ENCODE measurements at regions not wholly inside any gene's neighbourhood (a gene's known extent, or its start where the extent isn't known, plus 50 kb on each side); places are given as distances from the start of the nearest gene placed in this dataset.

- TF ChIP-seq, protein P1, sequence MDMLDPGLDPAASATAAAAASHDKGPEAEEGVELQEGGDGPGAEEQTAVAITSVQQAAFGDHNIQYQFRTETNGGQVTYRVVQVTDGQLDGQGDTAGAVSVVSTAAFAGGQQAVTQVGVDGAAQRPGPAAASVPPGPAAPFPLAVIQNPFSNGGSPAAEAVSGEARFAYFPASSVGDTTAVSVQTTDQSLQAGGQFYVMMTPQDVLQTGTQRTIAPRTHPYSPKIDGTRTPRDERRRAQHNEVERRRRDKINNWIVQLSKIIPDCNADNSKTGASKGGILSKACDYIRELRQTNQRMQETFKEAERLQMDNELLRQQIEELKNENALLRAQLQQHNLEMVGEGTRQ (IDR thresholded peaks at IDR 0.05): no peak
- TF ChIP-seq EP300 (IDR thresholded peaks at IDR 0.05) (no peak), CTCF (IDR thresholded peaks at IDR 0.05) (no peak), HOXA7 (CRISPR knock-in tag; IDR thresholded peaks at IDR 0.05) (no peak), CEBPB (IDR thresholded peaks at IDR 0.05) (no peak), SMC3 (IDR thresholded peaks at IDR 0.05) (no peak), POLR2A (IDR thresholded peaks at IDR 0.05; ENCODE audit: low read length) (no peak), MYC (IDR thresholded peaks at IDR 0.05; ENCODE audit: borderline replicate concordance, low read length) (no peak), CHD2 (IDR thresholded peaks at IDR 0.05; ENCODE audit: low read length, partially characterized antibody) (no peak), POLR2AphosphoS2 (conservative IDR thresholded peaks at IDR 0.05; ENCODE audit: low read length) (no peak), ZFP36 (IDR thresholded peaks at IDR 0.05; ENCODE audit: borderline replicate concordance, partially characterized antibody) (no peak), NFE2L2 (conservative IDR thresholded peaks at IDR 0.05; ENCODE audit: low read length) (no peak)
- TF ChIP-seq, protein P2, sequence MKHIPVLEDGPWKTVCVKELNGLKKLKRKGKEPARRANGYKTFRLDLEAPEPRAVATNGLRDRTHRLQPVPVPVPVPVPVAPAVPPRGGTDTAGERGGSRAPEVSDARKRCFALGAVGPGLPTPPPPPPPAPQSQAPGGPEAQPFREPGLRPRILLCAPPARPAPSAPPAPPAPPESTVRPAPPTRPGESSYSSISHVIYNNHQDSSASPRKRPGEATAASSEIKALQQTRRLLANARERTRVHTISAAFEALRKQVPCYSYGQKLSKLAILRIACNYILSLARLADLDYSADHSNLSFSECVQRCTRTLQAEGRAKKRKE (CRISPR knock-in tag; IDR thresholded peaks at IDR 0.05; ENCODE audit: low read depth): no peak
These were observed 78.4 kb upstream of the KCNA3 start for GRCh38 chr1:110752941-110753725.

Data from A549 (cell line).